ENCODE measurements at regions not wholly inside any gene's neighbourhood (a gene's known extent, or its start where the extent isn't known, plus 50 kb on each side); places are given as distances from the start of the nearest gene placed in this dataset.

- TF ChIP-seq YY1 (IDR thresholded peaks at IDR 0.05; ENCODE audit: insufficient read depth, insufficient read length) (no peak), ZNF274 (IDR thresholded peaks at IDR 0.05; ENCODE audit: low read depth, low read length) (no peak)
Observed at GRCh38 chr2:118387509-118387908, 299.2 kb downstream of the INSIG2 start.

All from NT2/D1 (cell line).